Stimulated activated CD4-positive, alpha-beta T cell treated with anti-CD3 and anti-CD28 coated beads, Interleukin-1b, Interleukin-23, amount 100 ng/mL, for 24 hours (primary cell): ENCODE measurements at regions not wholly inside any gene's neighbourhood (a gene's known extent, or its start where the extent isn't known, plus 50 kb on each side); places are given as distances from the start of the nearest gene placed in this dataset.
"Not testable (repeated sequence)": the region's sequence is repeated elsewhere in the genome, so short reads cannot be mapped to it uniquely, and the experiment has no call there.

Source experiments
- DNase-seq, 4 experiments: peaks; one replicate each; pipeline ENCODE4 v3.0.0-alpha.2; 2020; ENCODE audit warnings: low read depth in 4 of 4, low spot score in 1 of 4

DNA sequence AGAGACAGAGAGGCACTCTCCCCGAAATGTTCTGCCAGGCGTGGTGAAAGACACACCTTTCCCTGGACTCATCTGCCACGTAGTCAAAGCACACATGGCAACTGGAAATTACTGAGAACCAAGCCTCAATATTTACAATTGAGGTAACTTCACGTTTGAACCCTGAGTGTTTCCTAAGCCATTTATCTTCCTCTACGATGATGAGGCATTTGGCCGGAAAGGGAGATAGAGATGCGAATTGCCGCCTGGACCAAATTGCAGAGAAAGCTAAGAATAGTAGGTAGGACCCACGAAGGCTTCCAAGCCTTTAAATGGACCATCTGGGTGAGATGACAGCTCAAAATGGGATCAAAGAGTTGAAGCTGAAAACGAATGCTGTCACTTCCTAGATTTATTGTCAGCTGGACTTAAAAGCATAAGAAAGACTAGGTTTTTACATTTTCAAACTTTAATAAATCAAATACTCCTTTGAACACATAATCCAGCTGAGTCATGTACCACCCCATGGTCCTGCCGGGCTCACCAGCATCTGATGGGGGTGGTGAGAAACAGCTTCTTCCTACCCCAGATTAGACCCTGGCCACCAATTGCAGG is 135.6 kb upstream of the LYZL2 start:
- no peak for DNase-seq

DNA sequence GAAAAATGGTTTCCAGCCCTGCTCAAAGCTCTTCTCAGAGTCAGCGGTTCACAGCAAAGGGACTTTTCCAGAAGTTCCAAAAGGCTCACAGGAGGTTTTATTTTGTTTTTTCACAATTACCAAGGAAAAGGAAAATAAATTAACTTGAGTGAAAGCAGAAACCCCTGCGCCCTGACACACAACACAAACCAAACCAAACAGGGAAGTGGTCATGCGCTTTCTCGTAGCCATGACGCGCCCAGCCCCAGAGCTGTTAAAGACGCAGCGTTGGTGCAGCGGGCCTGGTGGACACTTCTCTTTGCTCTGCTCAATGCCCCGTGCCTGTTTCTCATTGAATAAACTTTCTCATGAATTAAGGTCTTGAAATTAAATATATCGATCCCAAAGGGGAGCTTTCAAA is 134.4 kb upstream of the LYZL2 start:
- DNase-seq = no peak

DNA sequence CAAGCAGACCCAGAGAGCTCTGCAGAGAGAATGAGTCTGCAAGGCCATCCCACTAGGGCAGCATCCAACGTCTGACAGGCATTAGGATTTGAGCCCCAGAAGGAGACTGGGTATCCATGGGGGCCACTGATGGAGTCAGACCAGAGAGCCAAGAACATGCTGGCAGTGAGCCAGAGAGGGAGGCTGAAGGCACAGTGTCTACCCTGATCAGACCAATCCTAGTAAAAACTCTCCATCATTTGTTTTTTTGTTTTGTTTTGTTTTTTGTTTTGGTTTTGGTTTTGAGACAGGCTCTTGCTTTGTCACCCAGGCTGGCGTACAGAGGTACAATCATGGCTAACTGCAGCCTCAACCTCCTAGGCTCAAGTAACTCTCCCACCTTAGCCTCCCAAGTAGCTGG is 133.1 kb upstream of the LYZL2 start:
- no peak for DNase-seq

DNA sequence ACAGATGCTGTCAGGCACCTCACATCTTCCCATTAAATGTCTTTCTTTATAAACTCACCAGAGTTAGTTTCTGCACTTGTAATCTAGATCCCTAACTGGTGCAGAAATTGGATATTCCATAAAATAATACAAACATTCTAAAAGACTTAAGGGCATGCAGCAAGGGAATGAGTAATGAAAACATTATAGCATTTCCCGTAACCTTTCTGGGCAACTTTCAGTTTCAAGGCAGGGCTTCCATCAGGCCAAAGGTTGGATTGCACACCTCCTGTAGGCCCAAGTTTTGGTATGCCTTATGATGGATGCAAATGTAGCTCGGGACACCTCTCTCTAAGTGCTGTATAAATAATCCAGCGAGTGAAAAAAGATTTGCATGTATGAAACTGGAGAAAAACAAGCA is 129.9 kb upstream of the LYZL2 start:
- DNase-seq = no peak

DNA sequence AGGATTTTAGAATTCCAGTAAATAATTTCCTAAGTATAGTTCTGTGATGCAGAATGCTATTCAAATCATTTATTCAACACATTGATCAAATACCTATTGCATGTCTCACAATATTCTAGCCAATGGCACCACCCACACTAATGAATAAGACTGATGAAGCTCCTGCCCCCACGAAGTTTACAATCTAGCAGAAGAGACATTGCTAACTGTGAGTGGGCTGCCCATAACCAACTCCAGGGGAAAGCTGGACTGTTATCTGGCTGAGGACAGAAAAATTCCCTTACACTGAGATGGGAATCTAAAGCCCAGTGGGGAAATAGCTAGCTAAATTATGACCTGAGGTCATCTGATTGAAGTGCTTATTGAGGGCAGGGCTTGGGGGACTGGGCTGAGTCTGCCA is 128.8 kb upstream of the LYZL2 start:
- no peak for DNase-seq

DNA sequence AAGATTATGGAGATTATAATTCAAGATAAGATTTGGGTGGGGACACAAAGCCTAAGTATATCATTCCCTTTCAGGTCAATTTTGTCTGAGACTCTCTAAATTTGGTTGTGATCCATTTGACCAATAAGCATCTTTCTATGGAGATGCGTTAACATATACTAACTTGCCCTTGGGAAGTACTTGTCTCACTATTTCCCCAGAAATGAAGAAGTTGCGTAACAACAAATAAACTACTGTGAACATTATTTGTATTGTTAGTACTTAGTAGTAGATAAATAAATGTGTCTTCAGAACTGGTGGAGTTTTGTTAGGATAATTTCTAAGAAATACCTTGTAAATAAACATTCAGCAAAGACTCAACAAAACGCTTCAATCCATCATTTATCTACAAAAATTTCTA is 127.3 kb upstream of the LYZL2 start:
- no peak for DNase-seq

DNA sequence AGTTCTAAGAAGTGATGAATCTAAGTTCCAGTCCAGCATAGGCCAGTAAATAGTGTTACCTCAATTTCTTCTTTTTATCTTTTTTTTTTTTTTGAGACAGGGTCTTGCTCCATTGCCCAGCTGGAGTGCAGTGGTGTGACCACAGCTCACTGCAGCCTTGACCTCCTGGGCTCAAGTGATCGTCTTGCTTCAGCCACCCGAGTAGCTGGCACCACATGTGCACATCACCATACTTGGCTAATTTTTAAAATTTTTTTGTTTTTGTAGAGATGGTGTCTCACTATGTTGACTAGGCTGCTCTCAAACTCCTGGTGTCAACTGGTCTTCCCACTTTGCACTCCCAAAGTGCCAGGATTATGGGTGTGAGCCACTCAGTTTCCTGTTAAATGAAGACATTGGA is 126.6 kb upstream of the LYZL2 start:
- DNase-seq = no peak

DNA sequence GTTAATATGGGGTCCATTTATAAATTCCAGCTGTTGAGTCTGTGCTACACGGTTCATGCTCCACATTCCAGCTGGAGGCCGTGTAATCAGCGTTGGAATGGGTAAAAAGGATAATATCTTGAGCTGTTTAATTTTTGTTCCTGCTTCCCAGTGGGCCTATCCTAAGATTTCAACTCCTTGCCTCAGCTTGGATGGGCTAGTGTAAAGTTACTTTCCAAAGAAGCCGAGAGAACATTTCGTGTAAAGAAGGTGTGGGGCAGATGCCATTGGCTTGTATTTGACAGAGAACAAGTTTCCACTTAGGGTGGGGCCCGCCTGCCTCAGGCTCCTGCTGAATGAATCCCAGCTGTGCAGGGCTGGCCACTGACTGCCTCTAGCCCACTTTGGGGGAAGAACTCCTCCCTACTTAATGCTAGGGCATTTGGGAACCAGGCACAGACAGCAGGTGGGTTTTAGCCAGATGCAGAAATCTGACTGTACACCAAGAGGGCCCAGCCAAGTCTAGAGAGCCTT is 125.9 kb upstream of the LYZL2 start:
- DNase-seq = no peak

DNA sequence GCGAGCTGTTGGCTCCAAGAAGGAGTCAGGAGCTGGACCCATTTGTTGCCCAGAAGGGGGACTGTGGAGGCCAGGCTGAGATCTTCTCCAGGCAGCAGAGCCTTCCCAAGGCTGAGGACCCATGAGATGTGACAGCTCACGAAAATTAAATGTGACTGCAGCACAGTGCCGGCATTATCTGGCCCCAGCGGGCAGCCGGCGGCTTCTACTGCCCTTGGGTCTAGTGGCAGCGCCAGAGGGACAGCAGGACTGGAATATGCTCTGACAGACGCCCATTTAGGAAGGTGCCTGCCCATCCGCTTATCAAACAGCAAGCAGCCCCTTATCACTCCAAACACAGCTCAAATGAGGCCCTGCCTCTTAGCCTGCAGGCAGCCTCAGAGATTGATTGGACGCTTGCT is 122.9 kb upstream of the LYZL2 start:
- DNase-seq = no peak

DNA sequence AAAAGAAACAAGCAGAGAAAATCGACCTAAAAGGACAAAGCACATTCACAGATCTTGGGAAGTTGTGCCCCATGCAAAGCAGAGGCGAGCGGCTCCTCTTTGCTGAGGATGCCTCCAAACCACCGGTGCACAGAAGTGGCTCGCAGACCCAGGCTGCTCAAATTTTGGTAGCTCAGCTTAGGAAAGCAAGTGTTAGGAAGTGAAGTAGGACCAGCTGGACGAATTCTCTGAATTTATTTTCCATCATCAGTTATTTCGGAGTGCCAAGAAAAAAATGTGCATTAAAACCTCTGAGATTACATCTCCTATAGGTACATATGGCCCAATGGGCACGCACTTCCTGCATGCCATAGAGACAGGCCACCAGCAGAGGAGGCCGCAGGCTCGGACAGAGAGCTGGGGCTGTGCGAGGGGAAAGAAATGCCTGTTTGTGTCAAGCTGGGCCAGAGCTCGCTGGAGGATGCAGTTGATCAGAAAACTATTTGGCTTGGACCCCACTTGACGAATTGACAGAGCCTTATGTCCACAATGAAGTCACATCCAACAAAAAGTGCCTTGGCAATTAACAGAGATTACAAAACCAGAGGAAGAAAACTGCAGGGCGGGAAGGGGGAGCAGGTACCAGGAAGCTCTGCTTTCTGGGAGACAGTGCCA is 122.3 kb upstream of the LYZL2 start:
- DNase-seq = peak in 3 of 4 experiments; percentile 37 to 38 (median 37)

DNA sequence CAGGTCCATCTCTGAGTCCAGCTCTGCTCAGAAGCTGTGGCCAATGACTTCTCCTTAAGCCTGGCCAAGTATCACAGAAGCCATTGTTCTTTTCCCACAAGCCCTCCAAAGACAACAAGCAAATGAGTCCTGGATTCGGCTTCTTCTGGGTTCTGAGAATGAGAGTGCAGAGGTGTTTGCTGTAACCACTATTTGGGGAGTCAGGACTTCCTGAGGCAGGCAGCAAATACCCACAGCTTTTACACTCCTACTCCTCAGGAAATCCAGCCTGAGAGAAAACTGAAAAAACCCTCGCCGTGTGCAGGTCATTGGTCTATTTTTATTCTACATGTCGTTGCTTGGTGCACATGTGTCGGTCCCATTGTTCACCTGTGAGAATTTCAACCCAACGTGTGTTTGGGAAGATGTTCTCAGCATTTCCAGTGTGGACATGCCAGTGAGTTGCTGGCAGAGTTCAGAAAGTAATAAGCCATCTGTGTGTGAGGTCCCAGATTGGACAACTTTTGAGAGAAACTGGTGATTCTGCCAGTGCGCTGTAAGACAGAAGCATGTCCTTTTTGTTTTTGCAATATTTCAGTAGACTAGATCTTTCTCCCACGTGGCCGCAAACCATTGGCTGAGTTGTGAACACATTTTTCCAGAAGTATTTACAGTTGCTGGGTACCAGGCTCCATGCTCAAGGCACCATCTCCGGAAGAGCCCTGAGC is 121.6 kb upstream of the LYZL2 start:
- DNase-seq = no peak

DNA sequence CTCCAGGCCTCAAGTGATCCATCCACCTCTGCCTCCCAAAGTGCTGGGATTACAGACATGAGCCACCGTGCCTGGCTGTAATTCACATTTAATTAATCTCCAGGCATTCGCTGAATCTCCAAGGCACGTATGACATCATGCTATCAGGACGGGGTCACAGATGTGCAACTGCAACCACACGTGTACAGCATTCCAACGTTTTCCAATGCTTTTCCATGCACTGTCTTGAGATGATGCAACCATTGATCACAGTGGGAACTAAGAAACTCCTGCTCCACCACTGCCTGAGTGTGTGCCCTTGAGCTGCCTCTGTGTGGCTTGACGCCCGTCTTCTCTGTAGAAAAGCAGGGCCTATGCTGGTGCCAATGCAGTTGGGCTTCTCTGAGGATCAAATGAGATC is 119.8 kb upstream of the LYZL2 start:
- no peak for DNase-seq

DNA sequence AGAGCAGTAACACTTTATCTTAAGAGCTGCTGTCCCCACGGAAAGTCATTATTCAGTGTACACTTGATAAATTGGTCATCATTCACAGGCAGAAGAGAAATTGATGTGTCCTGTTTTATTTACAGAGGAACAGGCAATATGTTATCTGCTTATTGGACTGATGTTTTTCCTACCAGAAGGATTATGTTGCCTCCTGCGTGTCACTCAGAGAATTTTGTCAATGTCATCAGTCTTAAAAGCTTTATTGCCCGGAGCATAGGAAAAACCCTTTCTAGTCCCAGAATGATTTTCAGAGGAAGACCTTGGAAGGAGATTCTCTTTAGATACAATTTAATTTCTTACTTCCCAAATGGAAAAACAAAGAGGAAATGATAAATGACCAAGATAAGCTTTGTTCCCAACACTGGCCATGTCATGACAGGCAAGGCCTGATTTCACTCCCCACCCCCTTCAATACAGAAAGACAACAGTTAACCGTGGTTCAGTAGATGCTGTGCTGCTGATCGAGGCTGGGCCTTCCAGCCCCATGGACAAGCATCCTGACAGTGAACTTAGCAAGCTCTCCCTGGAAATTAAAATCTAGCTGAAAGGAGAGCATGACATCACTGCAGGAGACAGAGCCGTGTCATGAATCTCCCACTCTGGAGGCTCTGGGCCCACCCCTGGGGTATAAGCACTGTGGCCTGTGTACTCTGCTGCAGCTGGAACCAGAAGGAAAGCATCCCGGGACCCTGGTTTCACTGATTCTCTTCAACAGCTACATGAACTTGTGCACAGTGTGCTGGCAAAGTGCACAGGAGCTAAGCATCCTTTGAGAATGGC is 118.8 kb upstream of the LYZL2 start:
- no peak for DNase-seq

DNA sequence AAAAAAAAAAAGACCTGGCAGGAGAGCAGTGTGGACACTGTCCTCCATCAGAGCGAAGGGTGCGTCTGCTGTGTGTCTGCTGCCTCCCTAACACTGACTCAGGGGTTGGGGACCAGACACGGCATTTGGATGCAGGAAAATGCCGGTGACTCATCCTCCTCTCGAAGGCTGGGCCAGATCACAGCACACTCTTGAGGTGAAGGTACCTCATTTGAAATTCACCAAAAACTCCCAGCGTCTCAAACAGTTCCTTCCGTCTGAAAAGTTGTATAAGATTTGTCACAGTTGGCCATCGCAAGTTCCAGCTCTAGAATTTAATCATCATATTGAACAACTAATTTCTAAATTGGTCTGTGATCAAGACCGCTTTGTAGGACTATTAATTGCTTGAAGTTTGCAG is 118.1 kb upstream of the LYZL2 start:
- DNase-seq = peak in 1 of 4 experiments; percentile 28

DNA sequence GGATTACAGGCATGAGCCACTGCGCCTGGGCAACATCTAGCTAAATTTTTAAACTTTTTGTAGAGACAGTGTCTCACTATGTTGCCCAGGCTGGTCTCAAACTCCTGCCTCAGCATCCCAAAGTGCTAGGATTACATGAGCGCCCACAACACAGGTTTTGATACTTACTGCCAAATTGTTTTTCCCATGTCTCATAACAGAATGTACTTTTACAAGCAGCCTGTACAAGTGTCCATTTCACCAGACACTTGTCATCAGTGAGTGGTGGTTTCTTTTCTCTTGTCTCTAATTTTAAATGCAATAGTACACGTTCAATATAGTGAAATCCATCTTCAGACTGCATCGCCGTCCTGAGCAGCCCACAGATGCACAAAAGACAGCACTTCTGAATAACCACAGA is 116.4 kb upstream of the LYZL2 start:
- DNase-seq = no peak

DNA sequence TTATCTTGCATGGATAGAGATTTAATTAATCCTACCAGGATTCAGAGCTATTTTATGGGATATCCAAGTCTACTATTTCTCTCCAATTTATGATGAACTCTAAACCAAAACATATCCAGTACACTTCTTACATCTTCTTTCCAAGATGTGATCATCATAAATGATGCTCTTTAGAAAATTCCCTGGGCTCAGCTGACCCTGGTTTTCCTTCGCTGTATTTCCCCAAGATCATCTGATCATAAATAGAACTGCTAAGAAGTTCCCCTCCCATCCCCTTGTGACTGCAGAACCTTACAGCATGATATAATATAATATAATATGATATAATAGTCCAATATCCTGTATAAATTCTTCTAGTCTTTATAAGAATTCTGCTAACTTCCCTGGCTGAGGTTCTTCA is 114.6 kb upstream of the LYZL2 start:
- no peak for DNase-seq

DNA sequence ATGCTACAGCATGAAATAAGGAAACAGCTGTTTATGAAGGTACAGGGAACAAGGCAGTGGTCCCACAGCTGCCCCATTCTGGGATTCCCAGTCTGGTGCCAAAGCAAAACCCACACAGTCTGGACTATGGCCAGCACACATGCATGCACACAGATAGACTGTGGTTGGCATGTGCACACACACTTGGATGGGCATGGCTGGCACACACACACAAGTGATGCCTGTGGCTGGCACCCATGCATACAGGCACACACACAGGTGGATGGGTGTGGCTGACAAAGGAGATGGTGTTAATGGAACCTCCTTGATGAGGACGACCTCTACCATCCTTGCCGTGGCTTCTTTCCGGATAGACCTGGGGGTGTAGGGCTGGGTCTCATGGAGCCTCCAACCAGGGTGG is 114.0 kb upstream of the LYZL2 start:
- no peak for DNase-seq

DNA sequence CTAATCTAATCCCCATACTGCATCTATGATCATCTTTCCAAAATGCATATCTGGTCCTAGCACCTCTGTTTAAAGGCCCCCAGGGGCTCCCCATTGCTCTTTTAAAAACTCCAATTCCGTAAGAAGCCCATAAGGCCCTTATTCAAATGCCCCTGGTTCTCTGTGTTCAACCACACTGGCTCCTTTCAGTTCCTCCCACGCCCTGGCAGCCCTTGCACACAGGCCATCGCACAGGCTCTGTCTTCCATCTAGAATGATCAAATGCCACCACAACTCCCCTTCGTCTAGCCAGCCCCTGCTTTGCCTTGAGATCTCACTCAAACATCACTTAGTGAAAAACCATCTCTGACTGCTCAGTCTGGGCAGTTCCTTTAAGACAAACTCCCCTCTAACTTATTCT is 112.9 kb upstream of the LYZL2 start:
- no peak for DNase-seq

DNA sequence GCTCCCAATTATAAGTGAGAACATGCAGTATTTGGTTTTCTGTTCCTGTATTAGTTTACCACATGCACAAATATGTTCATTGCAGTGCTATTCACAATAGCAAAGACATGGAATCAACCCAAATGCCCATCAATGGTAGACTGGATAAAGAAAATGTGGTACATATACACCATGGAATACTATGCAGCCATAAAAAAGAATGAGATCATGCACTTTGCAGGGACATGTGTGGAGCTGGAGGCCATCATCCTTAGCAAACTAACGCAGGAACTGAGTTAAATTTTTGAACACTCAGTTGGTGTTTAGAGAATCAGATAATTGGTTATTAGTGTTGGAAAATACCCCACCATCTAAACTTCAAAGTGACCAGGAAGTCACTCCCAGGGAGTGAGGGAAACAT is 111.2 kb upstream of the LYZL2 start:
- not testable (repeated sequence) for DNase-seq

DNA sequence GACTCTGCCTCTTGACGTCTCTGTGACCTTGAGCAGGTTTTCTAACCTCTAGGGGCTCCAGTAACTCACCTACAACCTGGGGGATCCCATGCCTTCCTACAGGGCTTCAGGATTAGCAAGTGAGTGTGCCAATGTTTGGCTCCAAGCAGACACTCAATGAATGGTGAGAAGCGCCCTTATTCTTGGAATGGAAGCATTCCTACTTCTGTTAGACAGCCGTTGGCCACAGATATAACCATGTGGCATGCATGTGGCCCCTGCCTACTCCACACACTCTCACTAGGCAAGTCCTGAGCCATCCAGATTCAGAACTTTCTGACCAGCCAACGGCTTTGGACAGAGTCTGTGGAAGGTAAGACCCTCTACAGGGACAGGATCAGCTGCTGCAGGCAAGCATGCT is 108.9 kb upstream of the LYZL2 start:
- no peak for DNase-seq

DNA sequence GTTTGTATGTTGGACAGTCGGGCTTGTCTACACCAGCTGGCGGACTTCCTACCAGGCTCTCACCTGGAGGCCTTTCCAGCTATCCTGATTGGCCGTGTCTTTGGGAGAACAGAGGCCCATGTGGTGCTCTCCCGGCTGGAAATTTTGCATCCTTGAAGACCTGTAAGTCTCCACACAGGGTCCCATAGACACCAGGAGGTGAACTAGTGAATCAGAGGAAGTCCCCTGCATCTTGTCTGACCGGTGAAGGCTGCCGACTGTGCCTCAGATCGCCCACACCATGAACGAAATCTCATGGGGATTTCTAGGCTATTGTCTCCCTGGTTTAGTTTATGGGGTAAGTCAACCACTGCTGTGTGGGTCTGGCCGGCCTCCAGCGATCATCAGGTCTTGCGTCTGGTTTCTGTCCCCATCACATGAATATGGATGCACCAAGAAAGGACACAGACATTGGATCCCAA is 108.4 kb upstream of the LYZL2 start:
- no peak for DNase-seq
